CD4-positive, alpha-beta T cell treated with Interleukin-6 at 100 ng/mL for 8 hours (primary cell): ENCODE measurements at regions not wholly inside any gene's neighbourhood (a gene's known extent, or its start where the extent isn't known, plus 50 kb on each side); places are given as distances from the start of the nearest gene placed in this dataset.

ENCODE experiments used
- DNase-seq: peaks from one replicate; pipeline ENCODE4 v3.0.0-alpha.2; 2020; ENCODE audit warnings: mixed read lengths, low spot score

GRCh38 chr13:104045907-104046306 lies 979.7 kb upstream of the SLC10A2 start:
- no peak for DNase-seq

GRCh38 chr13:104043184-104043583 lies 977.0 kb upstream of the SLC10A2 start:
- no peak for DNase-seq

- no peak for DNase-seq
These were observed 968.7 kb upstream of the SLC10A2 start for GRCh38 chr13:104034891-104035290.

GRCh38 chr13:104025303-104025702 lies 959.1 kb upstream of the SLC10A2 start:
- no peak for DNase-seq

GRCh38 chr13:104024416-104025170 lies 958.4 kb upstream of the SLC10A2 start:
- no peak for DNase-seq

GRCh38 chr13:104021806-104022397 lies 955.7 kb upstream of the SLC10A2 start:
- no peak for DNase-seq

- no peak for DNase-seq
These were observed 951.1 kb upstream of the SLC10A2 start for GRCh38 chr13:104017317-104017716.

- DNase-seq: no peak
These were observed 949.6 kb upstream of the SLC10A2 start for GRCh38 chr13:104015646-104016396.

GRCh38 chr13:104014803-104015645 lies 948.8 kb upstream of the SLC10A2 start:
- DNase-seq: no peak

- DNase-seq: no peak
These were observed 945.5 kb upstream of the SLC10A2 start for GRCh38 chr13:104011505-104012241.

- no peak for DNase-seq
These were observed 942.6 kb upstream of the SLC10A2 start for GRCh38 chr13:104008541-104009435.

- no peak for DNase-seq
These were observed 941.9 kb upstream of the SLC10A2 start for GRCh38 chr13:104008075-104008474.

GRCh38 chr13:104006625-104007075 lies 940.4 kb upstream of the SLC10A2 start:
- no peak for DNase-seq

- DNase-seq: no peak
These were observed 938.4 kb upstream of the SLC10A2 start for GRCh38 chr13:104004572-104004971.

- no peak for DNase-seq
These were observed 936.0 kb upstream of the SLC10A2 start for GRCh38 chr13:104002216-104002615.

GRCh38 chr13:104001766-104002165 lies 935.5 kb upstream of the SLC10A2 start:
- DNase-seq: no peak

GRCh38 chr13:103996733-103997132 lies 930.5 kb upstream of the SLC10A2 start:
- DNase-seq: no peak

GRCh38 chr13:103983948-103984347 lies 917.7 kb upstream of the SLC10A2 start:
- no peak for DNase-seq

- no peak for DNase-seq
These were observed 910.2 kb upstream of the SLC10A2 start for GRCh38 chr13:103976371-103976770.

- no peak for DNase-seq
These were observed 907.5 kb upstream of the SLC10A2 start for GRCh38 chr13:103973740-103974139.
